HL-60 (cell line): ENCODE measurements at regions not wholly inside any gene's neighbourhood (a gene's known extent, or its start where the extent isn't known, plus 50 kb on each side); places are given as distances from the start of the nearest gene placed in this dataset.

ENCODE experiments used
- DNase-seq, 2 experiments: peaks; one replicate each; pipeline ENCODE4 v3.0.0-alpha.2; 2010 to 2020; ENCODE audit warnings: low read depth in 1 of 2, low spot score in 1 of 2
- H3K27ac ChIP-seq: fragments of 250-450 bp; sonication (Bioruptor Pico); replicated peaks from 2 replicates; pipeline ENCODE4 v1.5.1; 2020; ENCODE audit warnings: mild to moderate bottlenecking, moderate library complexity
- H3K27me3 ChIP-seq: fragments of 250-450 bp; sonication (Bioruptor Pico); 2 replicates; pipeline ENCODE4 v1.5.1; 2021; ENCODE audit warnings: mild to moderate bottlenecking, moderate library complexity; ENCODE audit not compliant: insufficient read depth, poor library complexity, severe bottlenecking
- H3K4me3 ChIP-seq: replicated peaks from 2 replicates; pipeline ENCODE4 v1.5.1; 2011; ENCODE audit warnings: mild to moderate bottlenecking, control low read depth, low read length; ENCODE audit not compliant: insufficient read depth
- CTCF ChIP-seq: IDR thresholded peaks from one replicate; pipeline ENCODE4 v1.5.1; 2011; ENCODE audit warnings: low read length, control low read depth, inconsistent platforms; ENCODE audit not compliant: insufficient read depth
- GABPA ChIP-seq: IDR thresholded peaks from 2 replicates; pipeline ENCODE4 v1.6.1; 2012; ENCODE audit warnings: low read depth
- POLR2AphosphoS5 ChIP-seq: IDR thresholded peaks from 2 replicates; pipeline ENCODE4 v1.6.1; 2012; ENCODE audit warnings: low read depth
- REST ChIP-seq: IDR thresholded peaks from 2 replicates; pipeline ENCODE4 v1.6.1; 2012; ENCODE audit warnings: low read depth; ENCODE audit not compliant: insufficient replicate concordance
- SPI1 ChIP-seq: IDR thresholded peaks from 2 replicates; pipeline ENCODE4 v1.6.1; 2012; ENCODE audit warnings: low read depth, mild to moderate bottlenecking, borderline replicate concordance

GRCh38 chr4:175369087-175369486 is 443.0 kb downstream of the GPM6A start:
- TF ChIP-seq POLR2AphosphoS5 (no peak), CTCF (no peak), GABPA (no peak), REST (no peak)
- DNase-seq: no peak
- Histone ChIP-seq H3K4me3 (no peak overlapping the region), H3K27ac (no peak overlapping the region), H3K27me3 (no peaks in the 10 kb centered on the region)

GRCh38 chr4:175371091-175371490 is 441.0 kb downstream of the GPM6A start:
- Histone ChIP-seq H3K4me3 (no peak overlapping the region), H3K27me3 (no peaks in the 10 kb centered on the region), H3K27ac (no peak overlapping the region)
- no peak for DNase-seq
- TF ChIP-seq REST (no peak), POLR2AphosphoS5 (no peak)

GRCh38 chr4:175373031-175373430 is 439.0 kb downstream of the GPM6A start:
- H3K27me3 ChIP-seq: no peaks in the 10 kb centered on the region
- H3K4me3 ChIP-seq: no peak overlapping the region
- H3K27ac ChIP-seq: no peak overlapping the region
- no peak for TF ChIP-seq POLR2AphosphoS5
- TF ChIP-seq CTCF: no peak
- no peak for TF ChIP-seq REST
- TF ChIP-seq GABPA: no peak
- no peak for TF ChIP-seq SPI1
- DNase-seq: no peak

GRCh38 chr4:175374459-175374858 is 437.6 kb downstream of the GPM6A start:
- no peak for DNase-seq
- Histone ChIP-seq H3K27me3 (no peaks in the 10 kb centered on the region), H3K27ac (no peak overlapping the region), H3K4me3 (no peak overlapping the region)
- TF ChIP-seq POLR2AphosphoS5: no peak
- no peak for TF ChIP-seq SPI1
- no peak for TF ChIP-seq CTCF
- no peak for TF ChIP-seq REST
- TF ChIP-seq GABPA: no peak
